ENCODE measurements at regions not wholly inside any gene's neighbourhood (a gene's known extent, or its start where the extent isn't known, plus 50 kb on each side); places are given as distances from the start of the nearest gene placed in this dataset.

GRCh38 chr2:136612079-136612478, 153.3 kb upstream of the THSD7B start:
- Histone ChIP-seq H3K9me3 (no peaks in the 10 kb centered on the region), H3K36me3 (no peaks in the 10 kb centered on the region), H3K4me1 (no peaks in the 10 kb centered on the region), H3K27ac (no peak overlapping the region), H3K4me3 (no peak overlapping the region), H3K27me3 (no peaks in the 10 kb centered on the region)
- WGBS (ENCODE audit: insufficient coverage, low coverage, low lambda C conversion rate, missing lambda C conversion rate), result 71% methylated on average over 3 of the region's 3 CpGs
- TF ChIP-seq POLR2A (IDR thresholded peaks at IDR 0.05), result no peak
- TF ChIP-seq CTCF (IDR thresholded peaks at IDR 0.05), result no peak
- intact Hi-C loops (cut with DNase I), result no loop called here
- ATAC-seq (no peak), DNase-seq (no peak)

DNA sequence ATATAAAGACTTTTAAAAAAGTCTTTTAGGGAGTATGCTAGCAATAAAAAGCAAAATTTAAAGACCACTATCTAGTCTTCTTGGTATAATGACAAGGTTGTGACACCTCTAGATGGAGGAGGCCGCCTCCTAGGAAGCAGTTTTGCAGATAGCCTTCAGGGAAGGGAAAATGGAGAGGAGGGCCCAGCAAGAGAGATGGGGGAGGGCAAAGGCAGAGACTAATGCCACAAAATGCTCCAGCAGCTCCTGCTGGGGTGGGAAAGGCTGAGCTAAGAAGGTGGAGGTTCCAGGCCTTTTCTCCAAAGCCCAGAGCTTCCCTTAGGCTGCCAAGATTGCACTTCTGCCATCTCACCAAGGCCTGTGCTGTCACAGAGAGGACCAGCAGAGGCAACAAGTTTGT, 153.9 kb upstream of the THSD7B start:
- H3K9me3 ChIP-seq, result no peaks in the 10 kb centered on the region
- no peaks in the 10 kb centered on the region for H3K27me3 ChIP-seq
- H3K27ac ChIP-seq, result no peak overlapping the region
- TF ChIP-seq POLR2A (IDR thresholded peaks at IDR 0.05) (no peak), CTCF (IDR thresholded peaks at IDR 0.05) (no peak)
- 20% methylated on average over 1 of the region's 1 CpG for WGBS (ENCODE audit: insufficient coverage, low coverage, low lambda C conversion rate, missing lambda C conversion rate)
- no peak overlapping the region for H3K4me3 ChIP-seq
- no peak for ATAC-seq
- no peaks in the 10 kb centered on the region for H3K4me1 ChIP-seq
- intact Hi-C loops (cut with DNase I), result no loop called here
- DNase-seq, result no peak
- H3K36me3 ChIP-seq, result no peaks in the 10 kb centered on the region

GRCh38 chr2:136582628-136583205, 182.6 kb upstream of the THSD7B start:
- no peaks in the 10 kb centered on the region for H3K9me3 ChIP-seq
- no peak overlapping the region for H3K27ac ChIP-seq
- intact Hi-C loops (cut with DNase I), result no loop called here
- no peak overlapping the region for H3K4me3 ChIP-seq
- H3K36me3 ChIP-seq, result no peaks in the 10 kb centered on the region
- no peaks in the 10 kb centered on the region for H3K27me3 ChIP-seq
- TF ChIP-seq POLR2A (IDR thresholded peaks at IDR 0.05) (no peak), CTCF (IDR thresholded peaks at IDR 0.05) (no peak)
- no peaks in the 10 kb centered on the region for H3K4me1 ChIP-seq
- no peak for ATAC-seq
- WGBS (ENCODE audit: insufficient coverage, low coverage, low lambda C conversion rate, missing lambda C conversion rate), result 10% methylated on average over 4 of the region's 4 CpGs
- DNase-seq, result no peak

DNA sequence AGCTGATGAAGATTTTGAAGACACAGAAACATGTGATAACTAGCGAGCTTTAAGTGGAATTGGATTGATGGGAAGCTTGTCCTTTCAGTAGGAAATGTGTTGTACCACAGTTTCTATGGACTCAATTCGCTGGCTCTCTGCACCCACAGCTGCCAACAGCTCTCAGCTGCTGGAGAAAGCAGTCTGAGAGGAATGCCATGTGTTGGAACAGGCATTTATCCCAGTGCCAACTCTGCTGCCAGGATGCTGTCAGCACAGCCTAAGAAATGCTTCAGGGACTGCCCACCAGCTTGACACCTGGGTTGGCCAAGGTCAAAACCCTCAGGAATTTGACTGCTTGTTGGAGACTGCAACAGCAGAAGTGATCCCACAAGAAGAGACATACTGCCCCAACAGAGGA, 193.0 kb upstream of the THSD7B start:
- intact Hi-C loops (cut with DNase I), result no loop called here
- H3K4me1 ChIP-seq, result no peaks in the 10 kb centered on the region
- no peak for DNase-seq
- WGBS (ENCODE audit: insufficient coverage, low coverage, low lambda C conversion rate, missing lambda C conversion rate), result 17% methylated on average over 2 of the region's 2 CpGs
- no peaks in the 10 kb centered on the region for H3K27me3 ChIP-seq
- H3K27ac ChIP-seq, result no peak overlapping the region
- ATAC-seq, result no peak
- H3K36me3 ChIP-seq, result no peaks in the 10 kb centered on the region
- H3K9me3 ChIP-seq, result no peaks in the 10 kb centered on the region
- TF ChIP-seq CTCF (IDR thresholded peaks at IDR 0.05) (no peak), POLR2A (IDR thresholded peaks at IDR 0.05) (no peak)
- H3K4me3 ChIP-seq, result no peak overlapping the region

- DNase-seq (no peak), ATAC-seq (no peak)
- Histone ChIP-seq H3K4me1 (no peaks in the 10 kb centered on the region), H3K27ac (no peak overlapping the region), H3K4me3 (no peak overlapping the region), H3K36me3 (no peaks in the 10 kb centered on the region), H3K9me3 (no peaks in the 10 kb centered on the region), H3K27me3 (no peaks in the 10 kb centered on the region)
- TF ChIP-seq CTCF (IDR thresholded peaks at IDR 0.05) (no peak), POLR2A (IDR thresholded peaks at IDR 0.05) (no peak)
- intact Hi-C loops (cut with DNase I), result no loop called here
- 29% methylated on average over 1 of the region's 1 CpG for WGBS (ENCODE audit: insufficient coverage, low coverage, low lambda C conversion rate, missing lambda C conversion rate)
Measured at GRCh38 chr2:136557203-136557602, 208.1 kb upstream of the THSD7B start.

Data from right lobe of liver (tissue), 6 donors.